K562 (cell line): ENCODE measurements at regions not wholly inside any gene's neighbourhood (a gene's known extent, or its start where the extent isn't known, plus 50 kb on each side); places are given as distances from the start of the nearest gene placed in this dataset.

ENCODE experiments used
- ATAC-seq: fragments of 200-7000 bp; cut with Tn5 transposase; 3 replicates; pipeline ENCODE4 v1.9.1; 2020; ENCODE audit warnings: moderate library complexity
- BruUV-seq: library from RNA; stranded (reverse); fragments of 400-500 nt; replicated peaks from 2 replicates; lab custom pipeline; 2021; lab: Mats Ljungman, UMichigan
- CTCF ChIA-PET: fragments of 300-600 bp; formaldehyde crosslinking; extraction: SDS; loops from one replicate; lab custom pipeline; 2021; ENCODE audit warnings: low intra/inter-chr PET ratio; lab: Yijun Ruan, JAX
- POLR2A ChIA-PET: fragments of 300-600, 350-650 bp; sonication (Branson Sonifier 250); formaldehyde crosslinking; extraction: SDS; loops from one replicate; lab custom pipeline; 2021; ENCODE audit warnings: antibody characterized with exemption, inconsistent platforms; lab: Yijun Ruan, JAX
- DNase-seq, 4 experiments: peaks; one replicate each; pipeline versions ENCODE4 v3.0.0 to v3.0.0-alpha.2; 2011 to 2018; ENCODE audit warnings: low spot score in 3 of 4, mixed read lengths in 3 of 4; ENCODE audit errors: extremely low read depth in 1 of 4
- FAIRE-seq: peaks from 2 replicates; lab custom pipeline; 2011; peaks lifted over from hg19 to GRCh38; lab: Jason Lieb, UNC
- H2AFZ ChIP-seq: 2 replicates; pipeline ENCODE4 v1.6.0; 2011; ENCODE audit warnings: low read depth, low read length, control low read depth, inconsistent platforms
- H3K27ac ChIP-seq: fragments of 200-600 bp; 3 replicates; pipeline ENCODE4 v1.8.0; 2011; ENCODE audit warnings: low read depth, mild to moderate bottlenecking, control low read depth, inconsistent platforms, low read length, moderate library complexity, mixed read lengths; ENCODE audit errors: extremely low read depth
- H3K27me3 ChIP-seq, 2 experiments: fragments of 300-600 bp in 1 of 2; 2 replicates in 1 of 2; 3 replicates in 1 of 2; pipeline versions ENCODE4 v1.6.0 to v1.8.0; 2011; ENCODE audit warnings: inconsistent platforms in 2 of 2, low read length in 2 of 2, mild to moderate bottlenecking in 1 of 2, mixed read lengths in 1 of 2, moderate library complexity in 1 of 2; ENCODE audit not compliant: control insufficient read depth in 2 of 2, insufficient read depth in 2 of 2
- H3K36me3 ChIP-seq: fragments of 300-600 bp; 3 replicates; pipeline ENCODE4 v1.8.0; 2011; ENCODE audit warnings: mild to moderate bottlenecking, low read length, inconsistent platforms; ENCODE audit not compliant: control insufficient read depth, insufficient read depth
- H3K4me1 ChIP-seq, 2 experiments: fragments of 200-600 bp in 1 of 2; replicated peaks in 1 of 2; 2 replicates in 1 of 2; 3 replicates in 1 of 2; pipeline versions ENCODE4 v1.5.1 to v1.8.0; 2011; ENCODE audit warnings: inconsistent platforms in 2 of 2, low read length in 2 of 2, mild to moderate bottlenecking in 1 of 2, mixed read lengths in 1 of 2, moderate library complexity in 1 of 2; ENCODE audit not compliant: control insufficient read depth in 2 of 2, insufficient read depth in 2 of 2
- H3K4me2 ChIP-seq: 2 replicates; pipeline ENCODE4 v1.6.1; 2011; ENCODE audit warnings: low read length, control low read depth, inconsistent platforms, mixed read lengths; ENCODE audit not compliant: insufficient read depth
- H3K4me3 ChIP-seq: fragments of 200-600 bp; sonication (generic), shearing (Covaris generic); 2 replicates; pipeline ENCODE4 v1.5.1; 2016; ENCODE audit warnings: control low read depth, inconsistent platforms
- H3K79me2 ChIP-seq: fragments of 200-600 bp; 3 replicates; pipeline ENCODE4 v1.8.0; 2011; ENCODE audit warnings: low read length, inconsistent platforms; ENCODE audit not compliant: control insufficient read depth, insufficient read depth
- H3K9ac ChIP-seq, 2 experiments: 2 replicates each; pipeline versions ENCODE4 v1.6.0 to v1.6.1; 2011; ENCODE audit warnings: low read depth in 2 of 2, low read length in 2 of 2, control low read depth in 1 of 2, inconsistent platforms in 1 of 2, mild to moderate bottlenecking in 1 of 2, mixed read lengths in 1 of 2; ENCODE audit not compliant: insufficient read depth in 1 of 2
- H3K9me1 ChIP-seq: one replicate; pipeline ENCODE4 v1.6.0; 2011; ENCODE audit warnings: inconsistent platforms, mild to moderate bottlenecking, low read length, moderate library complexity; ENCODE audit not compliant: control insufficient read depth, insufficient read depth
- H3K9me3 ChIP-seq: replicated peaks from 2 replicates; pipeline ENCODE4 v1.5.1; 2011; ENCODE audit warnings: low read depth, low read length, inconsistent platforms; ENCODE audit not compliant: control insufficient read depth, insufficient read depth
- H4K20me1 ChIP-seq: replicated peaks from 2 replicates; pipeline ENCODE4 v1.6.1; 2011; ENCODE audit warnings: low read length, inconsistent platforms, mixed read lengths; ENCODE audit not compliant: control insufficient read depth, insufficient read depth
- BCOR ChIP-seq: fragments of 450-650 bp; IDR thresholded peaks from 2 replicates; pipeline ENCODE4 v1.6.1; 2016
- KAT2B ChIP-seq: IDR thresholded peaks from one replicate; pipeline ENCODE4 v1.6.1; 2012; ENCODE audit warnings: low read depth, mild to moderate bottlenecking, control low read depth, inconsistent platforms, low read length, moderate library complexity
- KLF13 ChIP-seq: fragments of 450-650 bp; IDR thresholded peaks from 2 replicates; pipeline ENCODE4 v1.6.1; 2016; ENCODE audit warnings: missing genetic modification characterization, low read depth, mild to moderate bottlenecking, missing compliant biosample characterization, moderate library complexity, borderline replicate concordance
- MBD2 ChIP-seq: sonication (generic); IDR thresholded peaks from 2 replicates; pipeline ENCODE4 v1.6.1; 2016; ENCODE audit warnings: low read depth, borderline replicate concordance
- PHB ChIP-seq: fragments of 250-450 bp; sonication (Bioruptor Pico); IDR thresholded peaks from 2 replicates; pipeline ENCODE4 v1.5.0; 2021
- U2AF2 ChIP-seq: fragments of 200-400 bp; formaldehyde crosslinking; optimal IDR thresholded peaks from 2 replicates; pipeline ENCODE3; 2017; ENCODE audit warnings: low read depth, mild to moderate bottlenecking, low read length
- ZFP1 ChIP-seq: fragments of 450-650 bp; formaldehyde crosslinking; IDR thresholded peaks from 2 replicates; pipeline ENCODE4 v1.4.0; 2020; ENCODE audit warnings: mild to moderate bottlenecking, mixed read lengths
- ZFPM2 ChIP-seq: fragments of 250-450 bp; sonication (Bioruptor Pico); IDR thresholded peaks from 2 replicates; pipeline ENCODE4 v1.5.1; 2022; ENCODE audit warnings: mild to moderate bottlenecking
- WGBS: fragments of 100-300 bp; shearing (Covaris generic); methylation state at CpG from one replicate; pipeline ENCODE4 v1.1.6; 2016; ENCODE audit warnings: low coverage, mixed read lengths; ENCODE audit not compliant: insufficient coverage; ENCODE audit errors: missing lambda C conversion rate; 5-methylcytosine and 5-hydroxymethylcytosine counted together
- in situ Hi-C: fragments of 300-500 bp; cut with MboI; formaldehyde crosslinking; loops from 4 replicates; pipeline ENCODE4 v1.15.0; 2018; ENCODE audit warnings: inconsistent platforms, mixed read lengths
- intact Hi-C: fragments of 100-400 bp; cut with micrococcal nuclease; formaldehyde crosslinking; loops from 2 replicates; pipeline ENCODE4 v1.14.2; 2022
- TF ChIP-seq, protein P1 (sequence below): fragments of 250-450 bp; sonication (Bioruptor Pico); IDR thresholded peaks from 2 replicates; pipeline ENCODE4 v1.4.0; 2020; ENCODE audit warnings: mild to moderate bottlenecking, moderate library complexity
- TF ChIP-seq, protein P2 (sequence below): IDR thresholded peaks from 2 replicates; pipeline ENCODE4 v1.6.1; 2014; ENCODE audit warnings: antibody characterized with exemption
- TF ChIP-seq, protein P3 (sequence below): sonication (generic); formaldehyde crosslinking; IDR thresholded peaks from 2 replicates; pipeline ENCODE4 v1.8.0; 2023; ENCODE audit warnings: missing genetic modification reagents, mild to moderate bottlenecking, borderline replicate concordance
- TF ChIP-seq, protein P4 (sequence below): conservative IDR thresholded peaks from 2 replicates; pipeline ENCODE4 v1.6.1; 2011; ENCODE audit warnings: low read depth, mild to moderate bottlenecking, low read length; ENCODE audit not compliant: control insufficient read depth
- TF ChIP-seq, protein P5 (sequence below): fragments of 250-450 bp; sonication (Bioruptor Pico); IDR thresholded peaks from 2 replicates; pipeline ENCODE4 v1.8.0; 2021; ENCODE audit warnings: mild to moderate bottlenecking, moderate library complexity

DNA sequence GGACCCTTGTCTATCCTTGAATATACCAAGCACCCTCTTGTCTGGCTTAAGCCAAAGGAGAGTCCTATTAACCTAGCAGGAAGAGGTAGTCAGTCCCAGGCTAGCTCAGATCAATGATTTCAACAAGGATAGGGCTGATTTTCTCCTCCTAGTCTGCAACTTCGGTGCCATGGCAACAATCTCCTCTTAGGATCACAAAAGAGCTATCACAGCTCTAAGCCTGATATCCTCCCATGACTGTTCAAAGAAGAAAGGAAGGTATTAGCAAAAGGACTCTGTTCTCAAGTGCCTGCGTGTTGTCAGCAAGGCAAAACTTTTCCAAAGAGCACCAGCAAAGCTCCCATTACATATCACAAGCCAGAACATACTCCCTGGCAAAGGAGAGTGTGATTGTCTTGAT, 58.7 kb upstream of the DDX18 start:
- BruUV-seq = no TSS peak
- 0% methylated on average over 2 of the region's 2 CpGs for WGBS
- TF ChIP-seq U2AF2 (no peak), ZFP1 (CRISPR knock-in tag) (no peak), KLF13 (tag) (no peak), ZFPM2 (CRISPR knock-in tag) (no peak), BCOR (no peak), KAT2B (no peak), MBD2 (no peak), PHB (CRISPR knock-in tag) (no peak)
- TF ChIP-seq, protein P1, sequence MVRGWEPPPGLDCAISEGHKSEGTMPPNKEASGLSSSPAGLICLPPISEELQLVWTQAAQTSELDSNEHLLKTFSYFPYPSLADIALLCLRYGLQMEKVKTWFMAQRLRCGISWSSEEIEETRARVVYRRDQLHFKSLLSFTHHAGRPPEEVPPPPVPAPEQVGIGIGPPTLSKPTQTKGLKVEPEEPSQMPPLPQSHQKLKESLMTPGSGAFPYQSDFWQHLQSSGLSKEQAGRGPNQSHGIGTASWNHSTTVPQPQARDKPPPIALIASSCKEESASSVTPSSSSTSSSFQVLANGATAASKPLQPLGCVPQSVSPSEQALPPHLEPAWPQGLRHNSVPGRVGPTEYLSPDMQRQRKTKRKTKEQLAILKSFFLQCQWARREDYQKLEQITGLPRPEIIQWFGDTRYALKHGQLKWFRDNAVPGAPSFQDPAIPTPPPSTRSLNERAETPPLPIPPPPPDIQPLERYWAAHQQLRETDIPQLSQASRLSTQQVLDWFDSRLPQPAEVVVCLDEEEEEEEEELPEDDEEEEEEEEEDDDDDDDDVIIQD (CRISPR knock-in tag) = no peak
- TF ChIP-seq, protein P2, sequence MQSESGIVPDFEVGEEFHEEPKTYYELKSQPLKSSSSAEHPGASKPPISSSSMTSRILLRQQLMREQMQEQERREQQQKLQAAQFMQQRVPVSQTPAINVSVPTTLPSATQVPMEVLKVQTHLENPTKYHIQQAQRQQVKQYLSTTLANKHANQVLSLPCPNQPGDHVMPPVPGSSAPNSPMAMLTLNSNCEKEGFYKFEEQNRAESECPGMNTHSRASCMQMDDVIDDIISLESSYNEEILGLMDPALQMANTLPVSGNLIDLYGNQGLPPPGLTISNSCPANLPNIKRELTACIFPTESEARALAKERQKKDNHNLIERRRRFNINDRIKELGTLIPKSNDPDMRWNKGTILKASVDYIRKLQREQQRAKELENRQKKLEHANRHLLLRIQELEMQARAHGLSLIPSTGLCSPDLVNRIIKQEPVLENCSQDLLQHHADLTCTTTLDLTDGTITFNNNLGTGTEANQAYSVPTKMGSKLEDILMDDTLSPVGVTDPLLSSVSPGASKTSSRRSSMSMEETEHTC = no peak
- TF ChIP-seq, protein P3, sequence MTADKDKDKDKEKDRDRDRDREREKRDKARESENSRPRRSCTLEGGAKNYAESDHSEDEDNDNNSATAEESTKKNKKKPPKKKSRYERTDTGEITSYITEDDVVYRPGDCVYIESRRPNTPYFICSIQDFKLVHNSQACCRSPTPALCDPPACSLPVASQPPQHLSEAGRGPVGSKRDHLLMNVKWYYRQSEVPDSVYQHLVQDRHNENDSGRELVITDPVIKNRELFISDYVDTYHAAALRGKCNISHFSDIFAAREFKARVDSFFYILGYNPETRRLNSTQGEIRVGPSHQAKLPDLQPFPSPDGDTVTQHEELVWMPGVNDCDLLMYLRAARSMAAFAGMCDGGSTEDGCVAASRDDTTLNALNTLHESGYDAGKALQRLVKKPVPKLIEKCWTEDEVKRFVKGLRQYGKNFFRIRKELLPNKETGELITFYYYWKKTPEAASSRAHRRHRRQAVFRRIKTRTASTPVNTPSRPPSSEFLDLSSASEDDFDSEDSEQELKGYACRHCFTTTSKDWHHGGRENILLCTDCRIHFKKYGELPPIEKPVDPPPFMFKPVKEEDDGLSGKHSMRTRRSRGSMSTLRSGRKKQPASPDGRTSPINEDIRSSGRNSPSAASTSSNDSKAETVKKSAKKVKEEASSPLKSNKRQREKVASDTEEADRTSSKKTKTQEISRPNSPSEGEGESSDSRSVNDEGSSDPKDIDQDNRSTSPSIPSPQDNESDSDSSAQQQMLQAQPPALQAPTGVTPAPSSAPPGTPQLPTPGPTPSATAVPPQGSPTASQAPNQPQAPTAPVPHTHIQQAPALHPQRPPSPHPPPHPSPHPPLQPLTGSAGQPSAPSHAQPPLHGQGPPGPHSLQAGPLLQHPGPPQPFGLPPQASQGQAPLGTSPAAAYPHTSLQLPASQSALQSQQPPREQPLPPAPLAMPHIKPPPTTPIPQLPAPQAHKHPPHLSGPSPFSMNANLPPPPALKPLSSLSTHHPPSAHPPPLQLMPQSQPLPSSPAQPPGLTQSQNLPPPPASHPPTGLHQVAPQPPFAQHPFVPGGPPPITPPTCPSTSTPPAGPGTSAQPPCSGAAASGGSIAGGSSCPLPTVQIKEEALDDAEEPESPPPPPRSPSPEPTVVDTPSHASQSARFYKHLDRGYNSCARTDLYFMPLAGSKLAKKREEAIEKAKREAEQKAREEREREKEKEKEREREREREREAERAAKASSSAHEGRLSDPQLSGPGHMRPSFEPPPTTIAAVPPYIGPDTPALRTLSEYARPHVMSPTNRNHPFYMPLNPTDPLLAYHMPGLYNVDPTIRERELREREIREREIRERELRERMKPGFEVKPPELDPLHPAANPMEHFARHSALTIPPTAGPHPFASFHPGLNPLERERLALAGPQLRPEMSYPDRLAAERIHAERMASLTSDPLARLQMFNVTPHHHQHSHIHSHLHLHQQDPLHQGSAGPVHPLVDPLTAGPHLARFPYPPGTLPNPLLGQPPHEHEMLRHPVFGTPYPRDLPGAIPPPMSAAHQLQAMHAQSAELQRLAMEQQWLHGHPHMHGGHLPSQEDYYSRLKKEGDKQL (CRISPR knock-in tag) = no peak
- TF ChIP-seq, protein P4, sequence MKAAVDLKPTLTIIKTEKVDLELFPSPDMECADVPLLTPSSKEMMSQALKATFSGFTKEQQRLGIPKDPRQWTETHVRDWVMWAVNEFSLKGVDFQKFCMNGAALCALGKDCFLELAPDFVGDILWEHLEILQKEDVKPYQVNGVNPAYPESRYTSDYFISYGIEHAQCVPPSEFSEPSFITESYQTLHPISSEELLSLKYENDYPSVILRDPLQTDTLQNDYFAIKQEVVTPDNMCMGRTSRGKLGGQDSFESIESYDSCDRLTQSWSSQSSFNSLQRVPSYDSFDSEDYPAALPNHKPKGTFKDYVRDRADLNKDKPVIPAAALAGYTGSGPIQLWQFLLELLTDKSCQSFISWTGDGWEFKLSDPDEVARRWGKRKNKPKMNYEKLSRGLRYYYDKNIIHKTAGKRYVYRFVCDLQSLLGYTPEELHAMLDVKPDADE = no peak
- TF ChIP-seq, protein P5, sequence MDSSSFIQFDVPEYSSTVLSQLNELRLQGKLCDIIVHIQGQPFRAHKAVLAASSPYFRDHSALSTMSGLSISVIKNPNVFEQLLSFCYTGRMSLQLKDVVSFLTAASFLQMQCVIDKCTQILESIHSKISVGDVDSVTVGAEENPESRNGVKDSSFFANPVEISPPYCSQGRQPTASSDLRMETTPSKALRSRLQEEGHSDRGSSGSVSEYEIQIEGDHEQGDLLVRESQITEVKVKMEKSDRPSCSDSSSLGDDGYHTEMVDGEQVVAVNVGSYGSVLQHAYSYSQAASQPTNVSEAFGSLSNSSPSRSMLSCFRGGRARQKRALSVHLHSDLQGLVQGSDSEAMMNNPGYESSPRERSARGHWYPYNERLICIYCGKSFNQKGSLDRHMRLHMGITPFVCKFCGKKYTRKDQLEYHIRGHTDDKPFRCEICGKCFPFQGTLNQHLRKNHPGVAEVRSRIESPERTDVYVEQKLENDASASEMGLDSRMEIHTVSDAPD (CRISPR knock-in tag) = no peak

More for the DNA sequence above, 58.7 kb upstream of the DDX18 start:
- no peak overlapping the region for H3K4me3 ChIP-seq
- H3K9me3 ChIP-seq = no peaks in the 10 kb centered on the region
- no peak overlapping the region for H3K9ac ChIP-seq
- no peaks in the 10 kb centered on the region for H4K20me1 ChIP-seq
- CTCF ChIA-PET = no interaction called here
- H3K36me3 ChIP-seq = no peaks in the 10 kb centered on the region
- H3K4me1 ChIP-seq = no peaks in the 10 kb centered on the region
- in situ Hi-C loops (no loop called here), intact Hi-C loops (no loop called here)
- H3K27me3 ChIP-seq = no peaks in the 10 kb centered on the region
- no peak overlapping the region for H2AFZ ChIP-seq
- ATAC-seq = no peak
- H3K27ac ChIP-seq = no peak overlapping the region
- no peak for FAIRE-seq
- DNase-seq = no peak
- POLR2A ChIA-PET = no interaction called here
- no peaks in the 10 kb centered on the region for H3K79me2 ChIP-seq
- no peak overlapping the region for H3K4me2 ChIP-seq
- no peaks in the 10 kb centered on the region for H3K9me1 ChIP-seq
